GM12874 (cell line): ENCODE measurements at regions not wholly inside any gene's neighbourhood (a gene's known extent, or its start where the extent isn't known, plus 50 kb on each side); places are given as distances from the start of the nearest gene placed in this dataset.

ENCODE experiments used
- TF ChIP-seq, protein P1 (sequence below): IDR thresholded peaks from 2 replicates; pipeline ENCODE4 v1.5.1; 2011; ENCODE audit warnings: low read depth, mild to moderate bottlenecking, control low read depth, low read length, moderate library complexity; ENCODE audit not compliant: insufficient read depth

DNA sequence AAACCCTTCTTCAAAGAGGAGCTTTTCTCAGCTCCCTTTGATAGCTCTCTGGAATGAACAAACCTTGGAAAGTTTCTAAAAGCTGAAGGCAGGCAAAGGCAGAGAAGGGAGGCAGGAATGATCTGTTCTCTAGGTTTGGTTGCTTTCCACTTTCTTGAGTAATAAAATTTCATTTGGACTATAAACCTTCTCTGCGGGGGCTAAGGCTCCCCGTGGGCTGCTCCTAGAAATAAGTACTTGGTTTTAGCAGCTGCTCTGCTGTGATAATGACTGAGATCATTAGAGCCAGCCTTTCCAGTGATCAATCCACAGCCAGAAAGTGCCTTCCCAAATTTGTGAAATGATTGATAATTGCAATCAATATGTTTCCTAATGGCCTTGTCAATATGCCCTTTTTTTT is 183.8 kb upstream of the HTR2A start:
- TF ChIP-seq, protein P1, sequence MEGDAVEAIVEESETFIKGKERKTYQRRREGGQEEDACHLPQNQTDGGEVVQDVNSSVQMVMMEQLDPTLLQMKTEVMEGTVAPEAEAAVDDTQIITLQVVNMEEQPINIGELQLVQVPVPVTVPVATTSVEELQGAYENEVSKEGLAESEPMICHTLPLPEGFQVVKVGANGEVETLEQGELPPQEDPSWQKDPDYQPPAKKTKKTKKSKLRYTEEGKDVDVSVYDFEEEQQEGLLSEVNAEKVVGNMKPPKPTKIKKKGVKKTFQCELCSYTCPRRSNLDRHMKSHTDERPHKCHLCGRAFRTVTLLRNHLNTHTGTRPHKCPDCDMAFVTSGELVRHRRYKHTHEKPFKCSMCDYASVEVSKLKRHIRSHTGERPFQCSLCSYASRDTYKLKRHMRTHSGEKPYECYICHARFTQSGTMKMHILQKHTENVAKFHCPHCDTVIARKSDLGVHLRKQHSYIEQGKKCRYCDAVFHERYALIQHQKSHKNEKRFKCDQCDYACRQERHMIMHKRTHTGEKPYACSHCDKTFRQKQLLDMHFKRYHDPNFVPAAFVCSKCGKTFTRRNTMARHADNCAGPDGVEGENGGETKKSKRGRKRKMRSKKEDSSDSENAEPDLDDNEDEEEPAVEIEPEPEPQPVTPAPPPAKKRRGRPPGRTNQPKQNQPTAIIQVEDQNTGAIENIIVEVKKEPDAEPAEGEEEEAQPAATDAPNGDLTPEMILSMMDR = no peak

DNA sequence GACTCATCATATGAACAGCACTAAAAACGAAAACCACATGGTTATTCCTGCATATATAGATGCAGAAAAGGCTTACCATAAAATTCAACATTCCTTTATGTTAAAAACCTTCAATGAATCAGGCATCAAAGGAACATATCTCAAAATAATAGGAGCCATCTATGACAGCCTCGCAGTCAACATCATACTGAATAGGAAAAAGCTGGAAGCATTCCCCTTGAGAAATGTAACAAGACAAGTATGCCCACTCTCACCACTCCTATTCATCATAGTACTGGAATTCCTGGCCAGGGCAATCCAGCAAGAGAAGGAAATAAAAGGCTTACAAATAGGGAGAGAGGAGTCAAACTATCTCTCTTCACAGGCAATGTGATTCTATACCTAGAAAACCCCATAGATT is 179.6 kb upstream of the HTR2A start:
- TF ChIP-seq, protein P1 = no peak

DNA sequence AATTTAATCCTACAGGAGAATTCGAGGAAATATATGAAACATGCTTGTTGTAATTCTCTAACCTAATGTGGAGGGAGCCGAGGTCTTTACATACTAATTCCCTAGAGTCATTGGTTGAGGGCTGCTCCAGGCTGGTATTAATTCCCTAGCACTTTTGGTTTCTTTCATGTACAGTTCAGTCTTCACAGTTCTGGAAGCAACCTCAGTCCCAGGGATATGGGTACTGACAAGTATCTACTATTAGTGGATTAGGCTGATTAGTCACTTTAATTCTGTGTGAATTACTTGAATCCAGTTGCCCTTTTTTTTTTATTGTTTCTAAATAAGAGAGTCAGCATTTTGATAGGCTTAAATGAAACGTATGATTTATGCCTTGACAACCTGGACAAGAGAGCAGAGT is 172.3 kb upstream of the HTR2A start:
- TF ChIP-seq, protein P1 = no peak

DNA sequence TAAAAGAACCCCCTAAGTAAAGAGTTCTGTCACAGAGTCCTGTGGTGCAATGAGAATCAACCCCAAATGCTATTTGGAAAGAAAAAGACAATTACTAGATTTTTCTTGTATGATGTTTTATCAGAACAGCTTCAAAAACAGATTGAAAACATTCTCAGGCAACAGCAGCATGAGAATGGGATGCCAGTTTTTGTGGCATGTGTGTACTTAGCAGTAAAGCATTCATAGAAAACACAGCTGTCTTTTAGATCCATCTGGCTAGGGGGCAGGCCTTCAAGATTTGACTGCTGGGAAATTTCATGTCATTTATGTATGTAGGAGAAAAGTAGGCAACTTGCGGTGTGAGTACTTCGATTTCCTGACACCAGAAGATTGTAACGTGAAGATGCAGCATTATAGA is 170.5 kb upstream of the HTR2A start:
- TF ChIP-seq, protein P1 = no peak

DNA sequence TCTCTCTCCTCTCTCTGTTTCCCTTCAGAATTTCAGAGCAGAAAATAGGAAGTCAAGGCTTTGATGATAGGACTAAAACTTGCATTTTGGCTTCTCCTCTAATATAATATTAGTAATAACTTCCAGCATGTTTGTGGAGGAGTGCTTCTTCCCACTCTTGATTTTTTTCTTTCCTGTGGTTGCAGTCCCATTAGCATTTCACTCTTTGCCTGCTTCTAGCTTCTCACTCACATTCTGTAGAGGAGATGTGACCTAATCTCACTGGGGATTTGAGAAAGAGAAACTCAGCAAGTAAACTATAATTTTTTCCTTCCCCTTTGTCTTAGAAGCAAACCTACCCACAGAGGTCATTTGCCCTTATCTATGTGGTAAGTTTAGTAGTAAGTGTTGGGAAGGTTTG is 169.4 kb upstream of the HTR2A start:
- TF ChIP-seq, protein P1 = no peak

DNA sequence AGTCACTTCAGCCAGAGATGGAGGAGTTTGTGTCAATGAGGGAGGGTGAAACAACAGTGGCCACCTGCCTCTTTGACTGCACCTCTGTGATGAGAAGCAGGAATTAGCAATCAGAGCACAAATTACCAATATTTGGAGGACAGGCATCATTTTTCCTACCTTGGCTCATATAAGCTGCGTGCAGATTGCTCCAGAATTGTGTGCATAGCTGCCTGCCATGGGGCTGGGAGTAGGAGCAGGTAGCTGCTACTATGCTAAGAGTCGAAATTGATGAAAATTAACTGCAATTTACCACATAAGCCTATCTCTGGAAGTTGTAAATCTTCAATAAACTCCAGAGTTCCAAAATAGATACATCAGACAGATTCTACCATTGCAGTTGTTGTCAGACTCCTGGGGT is 167.5 kb upstream of the HTR2A start:
- TF ChIP-seq, protein P1 = no peak

DNA sequence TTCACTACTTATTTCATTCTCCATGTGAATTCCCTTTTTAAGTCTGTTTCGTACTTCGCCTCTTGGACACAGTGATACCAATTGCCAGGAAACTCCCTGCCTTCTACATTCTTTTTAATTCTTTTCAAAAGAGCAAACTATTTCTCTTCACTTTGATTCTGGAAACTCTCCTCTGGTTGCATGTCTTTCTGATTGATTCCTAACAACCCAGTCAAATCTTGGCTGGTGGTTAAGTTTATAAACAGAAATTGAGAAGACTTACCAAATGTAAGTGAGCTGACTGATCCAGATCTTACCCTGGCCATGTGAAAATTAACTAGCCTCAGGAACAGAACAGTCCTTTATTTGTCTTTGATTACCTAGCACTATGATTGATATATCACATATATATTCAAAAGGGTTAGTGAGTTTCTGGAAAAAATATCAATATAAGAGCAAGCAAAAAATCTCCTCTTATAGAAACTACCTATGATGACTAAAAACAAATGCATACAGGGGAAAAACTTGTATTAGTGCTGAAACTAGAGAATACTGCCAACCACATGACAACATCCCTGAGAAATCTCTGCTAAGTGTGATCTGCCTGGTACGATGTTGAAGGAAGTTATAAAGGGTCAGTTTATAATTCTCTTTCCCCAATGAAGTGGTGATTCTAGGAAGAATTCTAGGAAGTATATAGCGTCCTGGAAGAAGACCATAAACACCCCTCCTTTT is 152.6 kb upstream of the HTR2A start:
- TF ChIP-seq, protein P1 = no peak

DNA sequence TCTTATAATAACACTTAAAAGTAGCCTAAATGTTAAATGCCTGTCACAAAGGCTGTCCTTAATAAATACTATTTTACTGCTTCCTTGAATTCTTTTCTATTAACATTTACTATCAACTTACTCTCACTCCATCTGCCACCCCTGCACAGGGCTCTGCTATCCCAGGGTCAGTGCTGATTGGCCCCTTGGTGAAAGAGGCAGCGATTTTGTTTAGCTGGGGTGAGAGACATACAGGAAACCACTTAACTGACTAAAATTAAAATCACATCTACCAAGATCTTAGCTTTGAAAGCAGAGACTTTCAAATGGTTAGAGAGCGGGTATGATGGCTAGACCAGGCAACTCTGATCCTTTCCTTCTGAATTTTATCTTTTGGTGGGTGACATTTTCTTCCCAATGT is 149.9 kb upstream of the HTR2A start:
- TF ChIP-seq, protein P1 = no peak
